GM23248 (cell line): ENCODE measurements at regions not wholly inside any gene's neighbourhood (a gene's known extent, or its start where the extent isn't known, plus 50 kb on each side); places are given as distances from the start of the nearest gene placed in this dataset.

Experiments
- EZH2 ChIP-seq: fragments of 200-600 bp; sonication (generic); IDR thresholded peaks from 2 replicates; pipeline ENCODE4 v1.6.1; 2018; ENCODE audit warnings: antibody characterized with exemption, mild to moderate bottlenecking; ENCODE audit not compliant: insufficient read depth, poor library complexity, severe bottlenecking
- EZH2phosphoT487 ChIP-seq: fragments of 200-600 bp; sonication (generic); IDR thresholded peaks from 2 replicates; pipeline ENCODE4 v1.6.1; 2018; ENCODE audit warnings: antibody characterized with exemption, moderate library complexity, mild to moderate bottlenecking, low read depth; ENCODE audit not compliant: insufficient read depth

DNA sequence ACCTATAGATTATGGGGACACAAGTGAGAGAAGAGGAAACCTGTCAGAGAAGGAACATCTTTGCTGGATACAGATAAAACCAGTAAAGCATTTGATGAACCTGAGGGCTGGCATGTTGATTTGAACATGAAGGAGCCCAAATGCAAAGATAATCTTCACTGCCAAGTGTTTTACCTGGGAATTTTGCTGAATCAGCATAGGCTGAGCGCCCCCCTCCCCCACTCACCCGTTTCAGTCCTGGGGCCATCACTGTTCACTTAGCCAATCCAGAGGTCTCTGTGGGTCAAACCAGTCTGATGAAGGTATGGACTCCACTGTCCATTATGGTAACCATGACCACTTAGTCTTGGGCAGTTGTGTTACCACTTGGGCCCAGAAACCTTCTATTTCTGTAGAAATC lies 466.0 kb upstream of the GRM7 start:
- no peak for TF ChIP-seq EZH2
- no peak for TF ChIP-seq EZH2phosphoT487
